ENCODE measurements at regions not wholly inside any gene's neighbourhood (a gene's known extent, or its start where the extent isn't known, plus 50 kb on each side); places are given as distances from the start of the nearest gene placed in this dataset.

GRCh38 chr11:92797874-92798273 lies 171.6 kb upstream of the MTNR1B start (continued):
- TF ChIP-seq USF2 (IDR thresholded peaks at IDR 0.05; ENCODE audit: low read length): no peak
- TF ChIP-seq RXRA (IDR thresholded peaks at IDR 0.05; ENCODE audit: insufficient read depth, low read depth, low read length): no peak
